Activated T-helper 1 cell treated with anti-CD3 and anti-CD28 coated beads, Interleukin-12 subunit alpha, Interleukin-12 subunit beta, Interleukin-2, Interleukin-4 antibody, amounts not matched to agents 30 ng/mL and 10 ng/mL and 1 ng/mL, durations not matched to agents 14 hours and 24 hours and 36 hours (primary cell): ENCODE measurements at regions not wholly inside any gene's neighbourhood (a gene's known extent, or its start where the extent isn't known, plus 50 kb on each side); places are given as distances from the start of the nearest gene placed in this dataset.

ENCODE experiments used
- DNase-seq: peaks from one replicate; pipeline ENCODE4 v3.0.0; 2021; ENCODE audit warnings: low spot score
- H3K27ac Mint-ChIP-seq: one replicate; pipeline ENCODE4 v1.8.0; 2021; ENCODE audit warnings: mild to moderate bottlenecking, mixed read lengths
- H3K27me3 Mint-ChIP-seq: one replicate; pipeline ENCODE4 v1.8.0; 2022; ENCODE audit warnings: mild to moderate bottlenecking, moderate library complexity, mixed read lengths; ENCODE audit not compliant: insufficient read depth
- H3K36me3 Mint-ChIP-seq: one replicate; pipeline ENCODE4 v1.8.0; 2021; ENCODE audit warnings: low read depth, mixed read lengths
- H3K4me1 Mint-ChIP-seq: one replicate; pipeline ENCODE4 v1.8.0; 2021; ENCODE audit warnings: low read depth, mixed read lengths
- H3K4me3 Mint-ChIP-seq: one replicate; pipeline ENCODE4 v1.8.0; 2021; ENCODE audit warnings: mild to moderate bottlenecking, moderate library complexity, mixed read lengths
- H3K9me3 Mint-ChIP-seq: one replicate; pipeline ENCODE4 v1.8.0; 2021; ENCODE audit warnings: mixed read lengths
- intact Hi-C: fragments of 100-400 bp; cut with micrococcal nuclease; formaldehyde crosslinking; loops from one replicate; pipeline ENCODE4 v1.15.1; 2024

- H3K36me3 Mint-ChIP-seq, result no peaks in the 10 kb centered on the region
- intact Hi-C loops, result no loop called here
- no peak overlapping the region for H3K27ac Mint-ChIP-seq
- DNase-seq, result no peak
- H3K27me3 Mint-ChIP-seq, result no peaks in the 10 kb centered on the region
- H3K4me3 Mint-ChIP-seq, result no peak overlapping the region
- H3K9me3 Mint-ChIP-seq, result no peaks in the 10 kb centered on the region
- H3K4me1 Mint-ChIP-seq, result no peaks in the 10 kb centered on the region
These were observed 185.2 kb upstream of the CADPS start for GRCh38 chr3:63060412-63060811.

- Mint-ChIP-seq H3K36me3 (no peaks in the 10 kb centered on the region), H3K27ac (no peak overlapping the region), H3K27me3 (no peaks in the 10 kb centered on the region), H3K9me3 (no peaks in the 10 kb centered on the region), H3K4me3 (no peak overlapping the region), H3K4me1 (no peaks in the 10 kb centered on the region)
- no peak for DNase-seq
- intact Hi-C loops, result no loop called here
These were observed 186.2 kb upstream of the CADPS start for GRCh38 chr3:63061449-63061848.

- H3K36me3 Mint-ChIP-seq, result no peaks in the 10 kb centered on the region
- intact Hi-C loops, result no loop called here
- no peak for DNase-seq
- no peaks in the 10 kb centered on the region for H3K9me3 Mint-ChIP-seq
- H3K4me1 Mint-ChIP-seq, result no peaks in the 10 kb centered on the region
- no peaks in the 10 kb centered on the region for H3K27me3 Mint-ChIP-seq
- H3K4me3 Mint-ChIP-seq, result no peak overlapping the region
- H3K27ac Mint-ChIP-seq, result no peak overlapping the region
These were observed 189.1 kb upstream of the CADPS start for GRCh38 chr3:63064209-63064755.

- no peak overlapping the region for H3K4me3 Mint-ChIP-seq
- no peaks in the 10 kb centered on the region for H3K27me3 Mint-ChIP-seq
- H3K27ac Mint-ChIP-seq, result no peak overlapping the region
- no peaks in the 10 kb centered on the region for H3K9me3 Mint-ChIP-seq
- DNase-seq, result no peak
- H3K4me1 Mint-ChIP-seq, result no peaks in the 10 kb centered on the region
- H3K36me3 Mint-ChIP-seq, result no peaks in the 10 kb centered on the region
- intact Hi-C loops, result no loop called here
These were observed 192.9 kb upstream of the CADPS start for GRCh38 chr3:63067999-63068645.

- no peaks in the 10 kb centered on the region for H3K9me3 Mint-ChIP-seq
- H3K36me3 Mint-ChIP-seq, result no peaks in the 10 kb centered on the region
- no peaks in the 10 kb centered on the region for H3K4me1 Mint-ChIP-seq
- H3K4me3 Mint-ChIP-seq, result no peak overlapping the region
- DNase-seq, result no peak
- H3K27ac Mint-ChIP-seq, result no peak overlapping the region
- intact Hi-C loops, result no loop called here
- H3K27me3 Mint-ChIP-seq, result no peaks in the 10 kb centered on the region
These were observed 194.7 kb upstream of the CADPS start for GRCh38 chr3:63069806-63070475.

GRCh38 chr3:63070476-63070810, 195.2 kb upstream of the CADPS start:
- no peaks in the 10 kb centered on the region for H3K9me3 Mint-ChIP-seq
- DNase-seq, result no peak
- no peak overlapping the region for H3K27ac Mint-ChIP-seq
- H3K4me3 Mint-ChIP-seq, result no peak overlapping the region
- intact Hi-C loops, result no loop called here
- H3K4me1 Mint-ChIP-seq, result no peaks in the 10 kb centered on the region
- no peaks in the 10 kb centered on the region for H3K36me3 Mint-ChIP-seq
- no peaks in the 10 kb centered on the region for H3K27me3 Mint-ChIP-seq

- intact Hi-C loops, result no loop called here
- no peak overlapping the region for H3K4me3 Mint-ChIP-seq
- H3K27ac Mint-ChIP-seq, result no peak overlapping the region
- no peaks in the 10 kb centered on the region for H3K36me3 Mint-ChIP-seq
- H3K9me3 Mint-ChIP-seq, result no peaks in the 10 kb centered on the region
- no peaks in the 10 kb centered on the region for H3K4me1 Mint-ChIP-seq
- H3K27me3 Mint-ChIP-seq, result no peaks in the 10 kb centered on the region
- no peak for DNase-seq
These were observed 201.1 kb upstream of the CADPS start for GRCh38 chr3:63076357-63076756.

GRCh38 chr3:63086190-63086589, 191.9 kb upstream of the SYNPR start:
- no peaks in the 10 kb centered on the region for H3K27me3 Mint-ChIP-seq
- no peak for DNase-seq
- H3K9me3 Mint-ChIP-seq, result no peaks in the 10 kb centered on the region
- no peak overlapping the region for H3K4me3 Mint-ChIP-seq
- H3K27ac Mint-ChIP-seq, result no peak overlapping the region
- H3K4me1 Mint-ChIP-seq, result no peaks in the 10 kb centered on the region
- intact Hi-C loops, result no loop called here
- H3K36me3 Mint-ChIP-seq, result no peaks in the 10 kb centered on the region

GRCh38 chr3:63089007-63089750, 188.9 kb upstream of the SYNPR start:
- intact Hi-C loops, result no loop called here
- H3K27me3 Mint-ChIP-seq, result peaks cover 2% of the 10 kb centered on the region

GRCh38 chr3:63089751-63090132, 188.4 kb upstream of the SYNPR start:
- Mint-ChIP-seq H3K4me1 (no peaks in the 10 kb centered on the region), H3K4me3 (no peak overlapping the region), H3K9me3 (no peaks in the 10 kb centered on the region), H3K36me3 (no peaks in the 10 kb centered on the region), H3K27me3 (peaks cover 2% of the 10 kb centered on the region), H3K27ac (no peak overlapping the region)
- DNase-seq, result no peak
- intact Hi-C loops, result no loop called here

More at GRCh38 chr3:63089007-63089750, 188.9 kb upstream of the SYNPR start:
- Mint-ChIP-seq H3K36me3 (no peaks in the 10 kb centered on the region), H3K27ac (no peak overlapping the region), H3K9me3 (no peaks in the 10 kb centered on the region), H3K4me3 (no peak overlapping the region), H3K4me1 (no peaks in the 10 kb centered on the region)
- no peak for DNase-seq

- no peak overlapping the region for H3K27ac Mint-ChIP-seq
- H3K4me1 Mint-ChIP-seq, result no peaks in the 10 kb centered on the region
- DNase-seq, result no peak
- intact Hi-C loops, result no loop called here
- H3K36me3 Mint-ChIP-seq, result no peaks in the 10 kb centered on the region
- H3K9me3 Mint-ChIP-seq, result no peaks in the 10 kb centered on the region
- no peak overlapping the region for H3K4me3 Mint-ChIP-seq
- peaks cover 2% of the 10 kb centered on the region for H3K27me3 Mint-ChIP-seq
These were observed 187.5 kb upstream of the SYNPR start for GRCh38 chr3:63090656-63091055.

GRCh38 chr3:63092515-63092914, 185.6 kb upstream of the SYNPR start:
- Mint-ChIP-seq H3K4me3 (no peak overlapping the region), H3K9me3 (peaks cover 8% of the 10 kb centered on the region), H3K27ac (no peak overlapping the region), H3K4me1 (no peaks in the 10 kb centered on the region), H3K36me3 (no peaks in the 10 kb centered on the region), H3K27me3 (peaks cover 2% of the 10 kb centered on the region)
- no peak for DNase-seq
- intact Hi-C loops, result no loop called here

- Mint-ChIP-seq H3K27me3 (peaks cover 2% of the 10 kb centered on the region), H3K27ac (no peak overlapping the region), H3K36me3 (no peaks in the 10 kb centered on the region), H3K4me3 (no peak overlapping the region), H3K9me3 (peaks cover 19% of the 10 kb centered on the region), H3K4me1 (no peaks in the 10 kb centered on the region)
- intact Hi-C loops, result no loop called here
- DNase-seq, result no peak
These were observed 183.3 kb upstream of the SYNPR start for GRCh38 chr3:63094642-63095408.
